ENCODE measurements at regions not wholly inside any gene's neighbourhood (a gene's known extent, or its start where the extent isn't known, plus 50 kb on each side); places are given as distances from the start of the nearest gene placed in this dataset.
"Not testable (repeated sequence)": the region's sequence is repeated elsewhere in the genome, so short reads cannot be mapped to it uniquely, and the experiment has no call there.

GRCh38 chr22:16658068-16658467, 65.5 kb upstream of the CCT8L2 start:
- no peak for DNase-seq (ENCODE audit: low spot score)
- no peak overlapping the region for H2AFZ ChIP-seq (ENCODE audit: low read length)
- ChIA-PET POLR2A (no interaction called here), CTCF (ENCODE audit: unreplicated experiment) (no interaction called here)
- H3K4me3 ChIP-seq (ENCODE audit: low read depth, low read length, poor library complexity, severe bottlenecking): no peak overlapping the region
- no peaks in the 10 kb centered on the region for H3K36me3 ChIP-seq (ENCODE audit: insufficient read depth, low read length)
- no TSS peak for BruUV-seq (replicated peaks)
- H3K9me3 ChIP-seq (ENCODE audit: low read length): no peaks in the 10 kb centered on the region
- no peaks in the 10 kb centered on the region for H3K9me2 ChIP-seq (ENCODE audit: insufficient read depth, low read length)
- H3K4me2 ChIP-seq (ENCODE audit: low read length): no peak overlapping the region
- H3K79me2 ChIP-seq (ENCODE audit: insufficient read depth, low read depth, low read length): no peaks in the 10 kb centered on the region
- intact Hi-C loops (cut with micrococcal nuclease; ENCODE audit: unreplicated experiment): loop anchor here (5.0 kb wide), 1 partner anchor 49 kb away; no protein-coding TSS in a partner anchor
- no peaks in the 10 kb centered on the region for H4K20me1 ChIP-seq (ENCODE audit: insufficient read depth, low read length)
- H3K4me1 ChIP-seq (ENCODE audit: insufficient read depth, low read length, poor library complexity, severe bottlenecking): no peaks in the 10 kb centered on the region
- H3K27ac ChIP-seq (ENCODE audit: low read depth, low read length, poor library complexity, severe bottlenecking): no peak overlapping the region
- TF ChIP-seq EZH2phosphoT487 (IDR thresholded peaks at IDR 0.05; ENCODE audit: borderline replicate concordance, low read depth, low read length) (no peak), CTCF (conservative IDR thresholded peaks at IDR 0.05; ENCODE audit: low read length) (no peak)

- intact Hi-C loops (cut with micrococcal nuclease; ENCODE audit: unreplicated experiment): loop anchor here (5.0 kb wide), 1 partner anchor 52 kb away; no protein-coding TSS in a partner anchor
- no TSS peak for BruUV-seq (replicated peaks)
- H3K27ac ChIP-seq (ENCODE audit: low read depth, low read length, poor library complexity, severe bottlenecking): no peak overlapping the region
- DNase-seq (ENCODE audit: low spot score): no peak
- no peaks in the 10 kb centered on the region for H3K79me2 ChIP-seq (ENCODE audit: insufficient read depth, low read depth, low read length)
- H3K9me3 ChIP-seq (ENCODE audit: low read length): no peaks in the 10 kb centered on the region
- no peaks in the 10 kb centered on the region for H3K9me2 ChIP-seq (ENCODE audit: insufficient read depth, low read length)
- ChIA-PET CTCF (ENCODE audit: unreplicated experiment) (no interaction called here), POLR2A (no interaction called here)
- TF ChIP-seq CTCF (conservative IDR thresholded peaks at IDR 0.05; ENCODE audit: low read length) (no peak), EZH2phosphoT487 (IDR thresholded peaks at IDR 0.05; ENCODE audit: borderline replicate concordance, low read depth, low read length) (no peak)
- H3K4me3 ChIP-seq (ENCODE audit: low read depth, low read length, poor library complexity, severe bottlenecking): no peak overlapping the region
- no peaks in the 10 kb centered on the region for H3K4me1 ChIP-seq (ENCODE audit: insufficient read depth, low read length, poor library complexity, severe bottlenecking)
- no peak overlapping the region for H2AFZ ChIP-seq (ENCODE audit: low read length)
- H4K20me1 ChIP-seq (ENCODE audit: insufficient read depth, low read length): no peaks in the 10 kb centered on the region
- no peak overlapping the region for H3K4me2 ChIP-seq (ENCODE audit: low read length)
- H3K36me3 ChIP-seq (ENCODE audit: insufficient read depth, low read length): no peaks in the 10 kb centered on the region
These were observed 62.3 kb upstream of the CCT8L2 start for GRCh38 chr22:16654882-16655281.

- H3K79me2 ChIP-seq (ENCODE audit: insufficient read depth, low read depth, low read length); H3K36me3 ChIP-seq (ENCODE audit: insufficient read depth, low read length); intact Hi-C loops (cut with micrococcal nuclease; ENCODE audit: unreplicated experiment); H3K27ac ChIP-seq (ENCODE audit: low read depth, low read length, poor library complexity, severe bottlenecking); H3K9me3 ChIP-seq (ENCODE audit: low read length); BruUV-seq (replicated peaks); H4K20me1 ChIP-seq (ENCODE audit: insufficient read depth, low read length); H2AFZ ChIP-seq (ENCODE audit: low read length); CTCF ChIA-PET (ENCODE audit: unreplicated experiment); H3K4me1 ChIP-seq (ENCODE audit: insufficient read depth, low read length, poor library complexity, severe bottlenecking); H3K4me3 ChIP-seq (ENCODE audit: low read depth, low read length, poor library complexity, severe bottlenecking); DNase-seq (ENCODE audit: low spot score); H3K4me2 ChIP-seq (ENCODE audit: low read length); POLR2A ChIA-PET; H3K9me2 ChIP-seq (ENCODE audit: insufficient read depth, low read length): not testable (repeated sequence)
These were observed 61.7 kb upstream of the CCT8L2 start for GRCh38 chr22:16654336-16654735.

GRCh38 chr22:16653222-16653621, 60.6 kb upstream of the CCT8L2 start:
- H3K36me3 ChIP-seq (ENCODE audit: insufficient read depth, low read length); intact Hi-C loops (cut with micrococcal nuclease; ENCODE audit: unreplicated experiment): not testable (repeated sequence)

More at GRCh38 chr22:16653222-16653621, 60.6 kb upstream of the CCT8L2 start:
- H3K9me3 ChIP-seq (ENCODE audit: low read length); H3K9me2 ChIP-seq (ENCODE audit: insufficient read depth, low read length); POLR2A ChIA-PET; H3K4me1 ChIP-seq (ENCODE audit: insufficient read depth, low read length, poor library complexity, severe bottlenecking); H3K27ac ChIP-seq (ENCODE audit: low read depth, low read length, poor library complexity, severe bottlenecking); DNase-seq (ENCODE audit: low spot score); H2AFZ ChIP-seq (ENCODE audit: low read length); CTCF ChIA-PET (ENCODE audit: unreplicated experiment); H3K4me2 ChIP-seq (ENCODE audit: low read length); BruUV-seq (replicated peaks); H3K4me3 ChIP-seq (ENCODE audit: low read depth, low read length, poor library complexity, severe bottlenecking); H4K20me1 ChIP-seq (ENCODE audit: insufficient read depth, low read length); H3K79me2 ChIP-seq (ENCODE audit: insufficient read depth, low read depth, low read length): not testable (repeated sequence)

All from OCI-LY7 (cell line).